Naive B cell (primary cell): ENCODE measurements at regions not wholly inside any gene's neighbourhood (a gene's known extent, or its start where the extent isn't known, plus 50 kb on each side); places are given as distances from the start of the nearest gene placed in this dataset.
A peak's percentile ranks its signal among the peaks of the same experiment; 100 is the strongest.

Experiments
- ATAC-seq, 2 donors: fragments of 150-1000 bp; cut with Tn5 transposase; 2 replicates each; pipeline ENCODE4 v1.10.0; 2021; ENCODE audit warnings: low read depth in 2 of 2, mild to moderate bottlenecking in 2 of 2, moderate library complexity in 2 of 2
- DNase-seq: peaks from one replicate; pipeline ENCODE4 v3.0.0; 2022
- H3K27ac Mint-ChIP-seq, 6 donors: one replicate each; pipeline ENCODE4 v1.8.0; 2020 to 2022; ENCODE audit warnings: mild to moderate bottlenecking in 6 of 6, mixed read lengths in 6 of 6, moderate library complexity in 5 of 6, inconsistent platforms in 2 of 6
- H3K27me3 Mint-ChIP-seq, 3 donors: one replicate each; pipeline ENCODE4 v1.8.0; 2021 to 2022; ENCODE audit warnings: mixed read lengths in 3 of 3, mild to moderate bottlenecking in 1 of 3
- H3K36me3 Mint-ChIP-seq, 2 donors: one replicate each; pipeline ENCODE4 v1.8.0; 2020 to 2022; ENCODE audit warnings: mixed read lengths in 2 of 2, inconsistent platforms in 1 of 2, mild to moderate bottlenecking in 1 of 2
- H3K4me1 Mint-ChIP-seq, 3 donors: one replicate each; pipeline ENCODE4 v1.8.0; 2020 to 2022; ENCODE audit warnings: mixed read lengths in 3 of 3, inconsistent platforms in 1 of 3, mild to moderate bottlenecking in 1 of 3, moderate library complexity in 1 of 3
- H3K4me3 Mint-ChIP-seq, 8 donors: one replicate each; pipeline ENCODE4 v1.8.0; 2020 to 2022; ENCODE audit warnings: mild to moderate bottlenecking in 8 of 8, mixed read lengths in 8 of 8, moderate library complexity in 8 of 8, inconsistent platforms in 2 of 8
- H3K9me3 Mint-ChIP-seq, 7 donors: one replicate each; pipeline ENCODE4 v1.8.0; 2020 to 2022; ENCODE audit warnings: mixed read lengths in 7 of 7, mild to moderate bottlenecking in 5 of 7, inconsistent platforms in 2 of 7, moderate library complexity in 1 of 7

DNA sequence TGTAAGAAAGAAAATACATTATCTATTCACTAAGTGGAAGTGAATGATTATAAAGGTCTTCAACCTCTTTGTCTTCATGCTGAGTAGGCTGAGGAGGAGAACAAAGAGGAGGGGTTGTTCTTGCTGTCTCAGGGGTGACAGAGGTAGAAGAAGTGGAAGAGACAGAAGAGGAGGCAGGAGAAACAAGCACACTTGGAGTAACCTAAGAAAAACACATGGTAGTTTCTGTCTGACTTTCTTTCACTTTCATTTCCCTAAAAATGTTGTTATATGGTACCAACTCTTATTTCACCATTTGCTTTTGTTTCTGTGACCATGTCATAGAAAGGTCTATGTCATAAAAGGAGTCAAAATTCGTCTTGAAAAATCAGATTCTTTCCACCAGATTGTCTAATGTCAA lies 696.6 kb upstream of the BRINP3 start:
- Mint-ChIP-seq H3K4me1 (peaks cover 8 to 20% (median 13%) of the 10 kb centered on the region in 3 donors), H3K27ac (peak overlapping the region in 1 of 6 donors; percentile 69), H3K4me3 (no peak overlapping the region), H3K27me3 (no peaks in the 10 kb centered on the region), H3K36me3 (no peaks in the 10 kb centered on the region), H3K9me3 (no peaks in the 10 kb centered on the region)
- DNase-seq (peak; percentile 1), ATAC-seq (peak in 1 of 2 donors; percentile 53)

GRCh38 chr1:191176131-191176530 lies 698.5 kb upstream of the BRINP3 start:
- Mint-ChIP-seq H3K27me3 (no peaks in the 10 kb centered on the region), H3K9me3 (no peaks in the 10 kb centered on the region), H3K36me3 (no peaks in the 10 kb centered on the region), H3K4me3 (no peak overlapping the region), H3K4me1 (peaks cover 8 to 20% (median 13%) of the 10 kb centered on the region in 3 donors), H3K27ac (no peak overlapping the region)
- ATAC-seq (no peak), DNase-seq (no peak)

GRCh38 chr1:191206513-191207207 lies 729.0 kb upstream of the BRINP3 start:
- Mint-ChIP-seq H3K4me1 (no peaks in the 10 kb centered on the region), H3K27ac (no peak overlapping the region), H3K36me3 (no peaks in the 10 kb centered on the region), H3K9me3 (peaks cover 0 to 5% (median 2%) of the 10 kb centered on the region in 7 donors), H3K27me3 (no peaks in the 10 kb centered on the region), H3K4me3 (no peak overlapping the region)
- DNase-seq, result no peak
- ATAC-seq, result no peak

GRCh38 chr1:191222206-191222605 lies 744.5 kb upstream of the BRINP3 start:
- peaks cover 0 to 9% of the 10 kb centered on the region in 2 donors for H3K36me3 Mint-ChIP-seq
- H3K4me3 Mint-ChIP-seq, result no peak overlapping the region
- ATAC-seq (no peak), DNase-seq (no peak)
- H3K27ac Mint-ChIP-seq, result no peak overlapping the region
- no peaks in the 10 kb centered on the region for H3K27me3 Mint-ChIP-seq
- H3K4me1 Mint-ChIP-seq, result no peaks in the 10 kb centered on the region
- peaks cover 0 to 10% (median 7%) of the 10 kb centered on the region in 7 donors for H3K9me3 Mint-ChIP-seq

- Mint-ChIP-seq H3K36me3 (no peaks in the 10 kb centered on the region), H3K9me3 (peaks cover 0 to 13% (median 4%) of the 10 kb centered on the region in 7 donors), H3K4me1 (no peaks in the 10 kb centered on the region), H3K27me3 (no peaks in the 10 kb centered on the region), H3K27ac (no peak overlapping the region), H3K4me3 (no peak overlapping the region)
- no peak for ATAC-seq
- no peak for DNase-seq
These were observed 763.3 kb upstream of the BRINP3 start for GRCh38 chr1:191240925-191241324.

GRCh38 chr1:191255354-191256054 lies 777.8 kb upstream of the BRINP3 start:
- Mint-ChIP-seq H3K27ac (no peak overlapping the region), H3K9me3 (peaks cover 0 to 10% (median 0%) of the 10 kb centered on the region in 7 donors), H3K4me3 (no peak overlapping the region), H3K4me1 (no peaks in the 10 kb centered on the region), H3K27me3 (no peaks in the 10 kb centered on the region), H3K36me3 (no peaks in the 10 kb centered on the region)
- ATAC-seq (no peak), DNase-seq (no peak)

- Mint-ChIP-seq H3K9me3 (peaks cover 0 to 7% (median 0%) of the 10 kb centered on the region in 7 donors), H3K4me1 (no peaks in the 10 kb centered on the region), H3K4me3 (no peak overlapping the region), H3K36me3 (no peaks in the 10 kb centered on the region), H3K27ac (no peak overlapping the region), H3K27me3 (no peaks in the 10 kb centered on the region)
- DNase-seq, result no peak
- ATAC-seq, result no peak
These were observed 779.3 kb upstream of the BRINP3 start for GRCh38 chr1:191256917-191257316.

DNA sequence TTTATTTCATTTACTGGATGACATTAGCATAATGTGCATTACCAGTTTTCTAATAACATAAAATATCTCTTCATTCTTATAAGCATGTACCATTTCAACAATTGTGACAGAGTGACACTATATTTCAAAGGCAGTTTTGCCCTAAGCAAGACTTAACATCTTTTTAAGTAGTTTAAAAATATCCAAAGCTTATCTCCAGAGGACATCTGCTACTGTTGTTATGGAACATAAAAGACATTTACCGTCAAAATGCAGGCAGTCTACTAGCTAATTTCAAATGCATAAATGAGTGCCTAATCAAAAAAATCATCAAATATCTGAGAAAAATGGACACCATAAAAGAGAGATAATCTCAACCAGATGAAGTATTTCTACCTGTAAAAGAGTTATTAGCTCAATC lies 782.4 kb upstream of the BRINP3 start:
- Mint-ChIP-seq H3K9me3 (peaks cover 0 to 7% (median 1%) of the 10 kb centered on the region in 7 donors), H3K27me3 (no peaks in the 10 kb centered on the region)

GRCh38 chr1:191261111-191261510 lies 783.4 kb upstream of the BRINP3 start:
- Mint-ChIP-seq H3K36me3 (no peaks in the 10 kb centered on the region), H3K27me3 (no peaks in the 10 kb centered on the region), H3K9me3 (peaks cover 0 to 7% (median 1%) of the 10 kb centered on the region in 7 donors), H3K27ac (no peak overlapping the region), H3K4me1 (no peaks in the 10 kb centered on the region), H3K4me3 (no peak overlapping the region)
- DNase-seq (no peak), ATAC-seq (no peak)

More for the DNA sequence above, 782.4 kb upstream of the BRINP3 start:
- Mint-ChIP-seq H3K27ac (no peak overlapping the region), H3K4me3 (no peak overlapping the region), H3K36me3 (no peaks in the 10 kb centered on the region), H3K4me1 (no peaks in the 10 kb centered on the region)
- ATAC-seq (no peak), DNase-seq (no peak)

DNA sequence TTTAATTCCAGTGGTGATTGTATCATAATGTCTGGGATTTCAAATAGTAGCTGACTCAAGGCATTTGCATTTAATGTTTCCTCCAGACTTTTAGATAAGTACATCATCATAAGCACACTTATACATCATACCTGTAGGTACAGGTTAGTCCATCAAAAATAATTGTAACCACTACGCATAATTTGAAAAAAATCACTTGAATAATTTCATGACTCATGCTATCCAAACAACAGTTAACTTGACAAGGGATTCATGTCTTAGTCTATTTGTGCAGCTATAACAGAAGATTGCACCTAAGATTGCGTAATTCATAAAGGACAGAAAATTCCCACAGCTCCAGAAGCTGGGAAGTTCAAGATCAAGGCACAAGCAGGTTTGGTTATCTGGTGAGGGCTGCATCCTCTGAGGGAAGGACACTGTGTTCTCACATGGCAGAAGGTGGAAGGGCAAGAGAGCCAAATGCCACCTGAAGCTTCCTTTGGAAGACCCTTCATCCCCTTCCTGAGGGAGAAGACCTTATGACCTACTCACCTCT lies 801.7 kb upstream of the BRINP3 start:
- H3K27me3 Mint-ChIP-seq, result no peaks in the 10 kb centered on the region
- no peaks in the 10 kb centered on the region for H3K4me1 Mint-ChIP-seq
- ATAC-seq (no peak), DNase-seq (no peak)
- no peak overlapping the region for H3K27ac Mint-ChIP-seq
- peaks cover 4 to 13% (median 7%) of the 10 kb centered on the region in 7 donors for H3K9me3 Mint-ChIP-seq
- H3K36me3 Mint-ChIP-seq, result no peaks in the 10 kb centered on the region
- H3K4me3 Mint-ChIP-seq, result no peak overlapping the region

DNA sequence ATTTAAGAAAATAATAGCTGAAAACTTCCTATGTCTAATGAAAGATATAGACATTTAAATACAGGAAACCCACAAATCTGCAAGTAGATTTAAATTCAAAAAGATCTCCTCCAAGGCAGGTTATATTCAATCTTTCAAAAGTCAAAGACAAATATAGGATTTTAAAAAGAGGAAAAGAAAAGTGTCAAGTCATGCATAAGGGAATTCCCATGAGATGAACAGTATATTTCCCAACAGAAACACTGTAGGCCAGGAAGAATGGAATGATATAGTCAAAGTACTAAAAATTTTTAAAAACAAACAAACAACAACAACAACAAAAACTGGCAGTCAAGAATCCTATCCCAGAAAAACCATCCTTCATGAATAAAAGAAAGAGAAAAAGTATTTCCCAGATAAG lies 806.5 kb upstream of the BRINP3 start:
- H3K9me3 Mint-ChIP-seq, result peaks cover 4 to 18% (median 9%) of the 10 kb centered on the region in 7 donors
- no peak overlapping the region for H3K4me3 Mint-ChIP-seq
- no peaks in the 10 kb centered on the region for H3K4me1 Mint-ChIP-seq
- no peaks in the 10 kb centered on the region for H3K27me3 Mint-ChIP-seq
- no peak overlapping the region for H3K27ac Mint-ChIP-seq
- H3K36me3 Mint-ChIP-seq, result no peaks in the 10 kb centered on the region
- no peak for ATAC-seq
- no peak for DNase-seq

DNA sequence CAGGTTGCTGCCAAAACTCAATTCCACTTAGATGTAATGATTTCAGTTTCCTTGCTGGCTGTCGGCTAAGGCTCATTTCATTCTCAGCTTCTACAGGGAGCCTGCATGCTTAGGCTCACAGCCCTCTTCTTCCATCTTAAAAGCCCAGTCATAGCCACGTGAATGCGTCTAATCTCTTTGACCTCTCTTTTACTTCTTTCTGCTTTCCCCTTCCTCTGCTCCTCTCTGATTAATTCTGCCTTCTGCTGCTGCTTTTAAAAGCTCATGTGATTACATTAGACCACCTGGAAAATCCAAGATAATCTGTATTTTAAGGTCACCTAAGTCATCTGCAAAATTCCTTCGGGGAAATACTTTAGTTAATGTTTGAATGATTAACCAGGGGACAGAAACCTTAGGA lies 812.8 kb upstream of the BRINP3 start:
- Mint-ChIP-seq H3K4me3 (no peak overlapping the region), H3K27ac (no peak overlapping the region), H3K4me1 (no peaks in the 10 kb centered on the region), H3K36me3 (no peaks in the 10 kb centered on the region), H3K27me3 (no peaks in the 10 kb centered on the region), H3K9me3 (peaks cover 0 to 9% (median 5%) of the 10 kb centered on the region in 7 donors)
- no peak for DNase-seq
- no peak for ATAC-seq

- no peaks in the 10 kb centered on the region for H3K27me3 Mint-ChIP-seq
- H3K4me3 Mint-ChIP-seq, result no peak overlapping the region
- H3K27ac Mint-ChIP-seq, result no peak overlapping the region
- H3K36me3 Mint-ChIP-seq, result no peaks in the 10 kb centered on the region
- peaks cover 2 to 7% (median 5%) of the 10 kb centered on the region in 7 donors for H3K9me3 Mint-ChIP-seq
- DNase-seq (no peak), ATAC-seq (no peak)
- H3K4me1 Mint-ChIP-seq, result no peaks in the 10 kb centered on the region
These were observed 827.7 kb upstream of the BRINP3 start for GRCh38 chr1:191305370-191305769.

- H3K4me1 Mint-ChIP-seq, result no peaks in the 10 kb centered on the region
- no peak for DNase-seq
- no peak for ATAC-seq
- H3K27ac Mint-ChIP-seq, result no peak overlapping the region
- H3K4me3 Mint-ChIP-seq, result no peak overlapping the region
- H3K9me3 Mint-ChIP-seq, result peaks cover 0 to 7% (median 4%) of the 10 kb centered on the region in 7 donors
- H3K27me3 Mint-ChIP-seq, result no peaks in the 10 kb centered on the region
- no peaks in the 10 kb centered on the region for H3K36me3 Mint-ChIP-seq
These were observed 829.3 kb upstream of the BRINP3 start for GRCh38 chr1:191306916-191307315.
